Hepatocyte (in vitro differentiated cells): ENCODE measurements at regions not wholly inside any gene's neighbourhood (a gene's known extent, or its start where the extent isn't known, plus 50 kb on each side); places are given as distances from the start of the nearest gene placed in this dataset.

ENCODE experiments used
- CTCF ChIP-seq: fragments of 200-600 bp; sonication (generic); IDR thresholded peaks from 2 replicates; pipeline ENCODE4 v1.5.1; 2016; ENCODE audit warnings: antibody characterized with exemption, mild to moderate bottlenecking; ENCODE audit not compliant: poor library complexity
- EZH2 ChIP-seq: fragments of 200-600 bp; sonication (generic); IDR thresholded peaks from 2 replicates; pipeline ENCODE4 v1.6.1; 2016; ENCODE audit warnings: antibody characterized with exemption, mild to moderate bottlenecking, borderline replicate concordance

- TF ChIP-seq CTCF (no peak), EZH2 (no peak)
Observed at GRCh38 chr7:82678716-82679115, 235.1 kb upstream of the CACNA2D1 start.
